ENCODE measurements at regions not wholly inside any gene's neighbourhood (a gene's known extent, or its start where the extent isn't known, plus 50 kb on each side); places are given as distances from the start of the nearest gene placed in this dataset.

DNA sequence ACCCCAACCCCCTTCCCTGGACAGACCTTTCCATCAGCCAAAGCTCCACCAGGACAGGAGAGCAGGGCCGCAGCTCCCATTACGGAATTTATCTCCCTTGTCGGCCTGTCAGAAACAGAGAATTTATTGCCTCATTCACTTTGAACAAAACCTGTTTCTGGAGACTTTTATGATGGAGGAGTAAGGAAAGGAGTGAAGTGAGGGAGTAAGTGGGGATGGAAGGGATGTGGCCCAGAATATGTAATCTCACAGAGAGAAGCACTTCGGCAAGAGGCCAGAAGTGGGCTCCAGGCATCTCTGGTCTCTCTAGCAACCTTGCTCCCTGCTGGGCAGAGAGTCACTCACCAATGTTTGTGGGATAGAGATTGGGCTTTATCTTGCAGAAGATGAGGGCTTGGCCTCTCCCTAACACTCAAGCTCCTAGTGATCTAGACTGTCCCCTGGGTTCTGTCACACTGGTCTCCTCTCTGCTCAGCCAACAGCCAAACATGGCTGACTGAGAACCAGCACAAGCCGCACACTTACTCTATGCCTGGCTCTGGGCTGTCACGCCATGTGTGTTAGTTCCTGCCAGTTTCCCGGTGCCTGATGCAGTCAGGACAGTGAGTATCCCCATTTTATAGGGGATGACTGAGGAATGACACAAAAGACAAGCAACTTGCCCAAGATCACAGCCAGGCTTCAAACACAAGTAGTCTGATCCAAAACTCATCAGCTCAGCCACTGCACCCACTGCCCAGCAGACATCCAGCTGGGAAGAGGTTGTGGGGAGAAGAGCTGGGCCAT lies 149.4 kb upstream of the ZMIZ1 start:
- FAIRE-seq, result no peak

DNA sequence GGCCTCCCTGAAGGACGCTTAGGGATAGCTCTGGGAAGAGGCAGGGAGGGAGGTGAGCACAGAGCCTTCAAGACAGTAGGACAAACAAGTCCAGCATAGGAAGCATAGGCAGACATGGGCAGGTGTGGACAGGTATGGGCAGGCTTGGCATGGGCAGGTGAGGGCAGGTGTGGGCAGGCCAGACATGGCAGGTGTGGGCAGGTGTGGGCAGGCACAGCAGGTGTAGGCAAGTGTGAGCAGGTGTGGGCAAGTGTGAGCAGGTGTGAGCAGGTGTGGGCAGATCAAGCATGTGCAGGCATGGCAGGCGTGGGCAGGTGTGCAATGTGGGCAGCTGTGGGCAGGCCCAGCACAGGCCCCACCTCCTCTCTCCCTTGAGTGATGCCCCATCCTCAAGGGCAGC lies 148.8 kb upstream of the ZMIZ1 start:
- FAIRE-seq, result no peak

- no peak for FAIRE-seq
Observed at GRCh38 chr10:78921895-78922294, 146.9 kb upstream of the ZMIZ1 start.

GRCh38 chr10:78923647-78924318 lies 145.0 kb upstream of the ZMIZ1 start:
- FAIRE-seq, result no peak

GRCh38 chr10:78924319-78925003 lies 144.3 kb upstream of the ZMIZ1 start:
- FAIRE-seq, result no peak

DNA sequence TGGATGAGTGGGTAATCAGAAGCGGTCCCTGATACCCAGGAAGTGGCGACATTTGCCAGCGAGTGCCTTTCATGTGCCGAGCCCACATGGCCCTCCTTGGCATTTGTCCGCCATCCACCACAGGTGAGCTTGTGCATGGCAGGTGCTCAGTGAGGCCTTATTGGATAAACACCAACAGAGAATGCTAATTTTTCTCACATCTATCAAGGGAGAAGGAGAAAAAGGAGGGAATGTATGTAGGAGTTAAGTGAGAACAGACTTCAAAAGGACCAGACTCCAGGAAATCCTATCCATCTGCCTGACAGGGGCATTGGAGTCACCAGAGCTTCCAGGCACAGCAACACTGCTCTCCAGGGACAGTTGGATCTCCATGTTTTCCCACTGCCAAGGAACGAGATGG lies 143.5 kb upstream of the ZMIZ1 start:
- no peak for FAIRE-seq

DNA sequence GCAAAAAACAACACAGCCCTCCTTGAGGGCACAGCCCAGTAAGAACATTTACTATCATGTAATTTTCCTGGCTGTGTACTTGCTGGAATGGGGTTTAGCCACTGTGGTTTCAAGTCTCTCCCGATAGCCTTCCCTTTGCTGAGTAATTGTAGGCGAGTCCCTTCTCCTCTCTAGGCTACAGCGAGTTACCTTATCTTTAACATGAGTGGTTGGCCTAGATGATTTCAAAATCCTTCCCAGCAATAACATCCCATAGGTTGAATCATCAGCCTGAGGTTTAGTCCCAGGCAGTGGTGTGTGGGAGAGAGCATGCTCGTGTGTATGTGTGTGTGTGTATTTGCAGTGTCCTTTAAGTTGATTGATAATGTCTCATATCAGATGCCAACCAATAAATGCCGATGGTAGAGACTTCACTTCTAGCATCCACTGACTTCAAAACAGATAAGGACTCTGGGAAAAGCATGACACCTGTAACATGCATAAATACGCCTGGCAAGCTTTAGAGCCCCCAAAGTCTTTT lies 142.9 kb upstream of the ZMIZ1 start:
- no peak for FAIRE-seq

GRCh38 chr10:78927257-78927995 lies 141.3 kb upstream of the ZMIZ1 start:
- no peak for FAIRE-seq

DNA sequence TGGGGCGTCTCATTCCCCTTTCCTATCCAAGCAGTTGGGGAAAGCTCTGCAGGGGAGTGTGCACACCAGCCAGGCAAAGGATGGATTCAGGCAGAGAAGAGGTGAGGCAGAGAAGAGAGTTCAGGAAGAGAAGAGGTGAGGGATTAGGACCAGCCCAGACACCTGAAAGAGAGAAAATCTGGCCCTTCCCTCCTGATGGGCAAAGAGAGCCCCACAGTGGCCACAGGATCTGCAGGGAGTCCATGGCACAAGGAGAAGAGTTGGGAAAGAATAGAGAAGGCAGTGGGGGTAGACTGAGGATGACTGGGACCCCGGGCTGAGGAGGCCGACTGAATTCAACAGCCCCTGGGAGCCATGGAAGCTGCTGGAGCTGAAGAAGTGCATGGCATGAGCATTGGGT lies 140.4 kb upstream of the ZMIZ1 start:
- no peak for FAIRE-seq

- FAIRE-seq, result no peak
Observed at GRCh38 chr10:78929541-78929940, 139.2 kb upstream of the ZMIZ1 start.

DNA sequence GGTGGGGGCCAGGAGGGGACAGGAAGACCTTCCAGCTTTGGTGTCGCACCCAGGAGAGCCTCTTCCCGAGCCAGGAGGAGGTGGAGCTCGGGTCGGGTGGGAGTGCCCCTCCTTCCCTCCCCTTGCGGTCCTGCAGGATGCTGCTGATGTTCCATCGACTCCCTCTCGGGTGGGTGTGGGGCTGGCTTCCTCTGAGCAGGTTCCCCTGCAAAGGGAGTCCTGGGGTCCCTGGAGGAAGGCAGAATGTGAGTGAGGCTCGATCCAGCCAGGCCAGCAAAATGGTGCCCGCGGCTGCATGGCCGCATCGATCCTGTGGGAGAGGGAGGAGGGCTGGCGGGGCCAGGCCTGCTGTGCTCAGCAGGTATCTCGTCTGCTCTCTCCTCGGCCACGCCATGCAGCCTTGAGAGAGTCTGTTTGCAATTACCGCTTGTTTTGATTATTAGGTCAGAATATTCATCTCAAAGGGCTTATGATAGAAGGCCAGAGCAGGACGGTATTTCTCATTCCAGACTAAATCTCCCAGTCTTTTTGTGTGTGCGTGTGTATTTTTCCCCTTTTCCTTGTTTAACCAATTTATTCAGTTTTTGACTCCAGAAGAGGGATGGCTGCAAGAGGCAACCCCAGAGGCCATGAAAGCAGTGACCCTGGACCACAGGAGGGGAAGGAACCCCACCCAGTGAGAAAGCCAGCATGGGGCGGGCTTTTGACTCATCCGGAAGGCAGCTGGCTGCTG lies 137.3 kb upstream of the ZMIZ1 start:
- FAIRE-seq, result no peak

GRCh38 chr10:78932054-78932386 lies 136.7 kb upstream of the ZMIZ1 start:
- no peak for FAIRE-seq

- FAIRE-seq, result no peak
Observed at GRCh38 chr10:78932861-78933260, 135.9 kb upstream of the ZMIZ1 start.

- no peak for FAIRE-seq
Observed at GRCh38 chr10:78933828-78934531, 134.8 kb upstream of the ZMIZ1 start.

DNA sequence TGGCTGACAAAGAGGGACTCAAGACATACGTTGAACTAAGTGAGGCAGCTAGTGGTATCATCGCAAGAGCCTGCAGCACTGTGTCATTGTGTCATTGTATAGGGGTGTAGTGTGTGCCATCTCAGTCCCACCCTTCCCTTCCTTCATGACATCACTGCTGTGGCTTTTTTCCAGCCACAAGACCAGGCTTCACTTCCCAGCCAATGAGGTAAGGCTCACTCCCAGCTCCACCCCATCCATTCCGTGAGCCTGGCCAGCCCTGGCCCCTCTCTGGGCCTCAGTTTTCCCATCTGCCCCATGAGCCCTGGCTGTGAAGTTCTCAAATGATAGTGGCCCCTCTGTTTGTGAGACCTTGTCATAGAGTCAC lies 134.3 kb upstream of the ZMIZ1 start:
- no peak for FAIRE-seq

- no peak for FAIRE-seq
Observed at GRCh38 chr10:78934994-78935602, 133.7 kb upstream of the ZMIZ1 start.

DNA sequence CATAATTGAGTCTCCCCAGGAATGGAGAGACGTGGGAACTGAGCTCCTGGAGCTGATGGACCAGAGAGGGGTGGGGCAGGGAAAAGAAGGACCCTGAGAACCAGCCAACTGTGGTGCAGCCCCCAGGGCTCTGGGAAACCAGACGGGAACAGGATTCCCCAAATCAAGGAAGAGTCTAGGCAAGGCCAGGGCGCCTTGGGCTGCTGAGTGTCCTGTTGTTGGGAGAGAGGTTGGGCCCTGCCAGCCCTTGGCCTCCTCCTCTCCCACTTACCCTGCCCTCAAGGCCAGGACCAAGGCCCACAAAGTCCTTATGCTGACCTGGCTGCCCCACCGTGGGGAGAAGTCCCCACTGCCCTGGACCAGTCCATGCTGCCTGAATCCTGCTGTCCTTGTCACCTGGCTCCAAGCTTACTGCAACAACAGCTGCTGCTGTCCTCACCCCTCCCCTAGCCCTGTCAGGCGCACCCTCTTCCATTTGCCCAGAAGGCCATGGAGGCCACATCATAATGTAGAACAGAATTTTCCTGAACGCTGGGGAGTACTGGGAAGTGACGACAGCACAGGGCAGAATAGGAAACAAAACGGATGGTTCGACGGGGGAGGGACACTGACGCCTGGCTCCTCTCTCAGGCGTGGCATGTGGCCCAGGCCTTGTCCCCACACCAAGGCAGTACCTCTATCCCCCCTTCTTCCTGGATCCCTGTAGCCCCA lies 132.9 kb upstream of the ZMIZ1 start:
- FAIRE-seq, result no peak

DNA sequence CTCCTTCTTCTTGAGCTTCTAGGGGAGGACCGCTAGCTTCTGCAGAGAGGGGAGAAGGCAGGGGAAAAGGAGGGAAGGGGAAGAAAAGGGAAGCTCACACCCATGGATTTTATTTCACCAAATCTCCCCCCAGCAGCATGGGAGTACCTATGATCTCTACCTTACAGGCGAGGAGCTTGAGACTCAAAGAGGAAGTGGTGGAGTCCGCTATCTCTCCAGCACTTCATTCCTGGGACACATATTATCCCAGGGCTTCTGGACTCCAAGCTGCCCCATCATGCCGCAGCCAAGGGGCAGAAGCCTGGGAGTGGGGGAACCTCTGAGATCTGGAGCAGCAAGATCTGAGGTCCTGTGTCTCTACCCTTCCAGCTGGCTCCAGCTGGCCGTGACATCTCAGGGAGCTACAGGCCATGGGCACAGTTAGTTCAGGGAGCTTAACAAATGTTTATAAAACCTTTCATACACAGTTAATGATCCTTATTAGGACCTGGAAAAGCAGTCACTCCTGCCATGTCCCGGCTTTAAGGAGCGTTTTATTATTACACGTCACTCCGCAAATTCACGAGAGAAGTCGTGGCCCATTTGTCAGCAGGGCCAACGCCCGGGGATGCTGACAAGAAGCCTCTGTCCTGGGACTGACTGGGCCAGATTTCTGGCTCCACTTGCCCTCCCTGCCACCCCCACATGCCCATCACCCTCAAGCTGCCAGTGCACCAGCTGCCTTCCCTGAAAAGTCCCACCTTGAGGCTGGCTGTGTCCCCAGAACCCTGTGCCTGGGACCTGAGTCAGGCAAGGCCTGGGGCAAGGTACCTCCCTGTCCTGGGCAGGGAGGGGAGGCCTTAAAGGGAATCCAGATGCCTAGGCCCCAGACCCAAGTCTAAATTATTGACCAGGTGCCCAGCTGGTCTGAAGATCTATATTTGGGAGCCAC lies 132.1 kb upstream of the ZMIZ1 start:
- FAIRE-seq, result no peak

DNA sequence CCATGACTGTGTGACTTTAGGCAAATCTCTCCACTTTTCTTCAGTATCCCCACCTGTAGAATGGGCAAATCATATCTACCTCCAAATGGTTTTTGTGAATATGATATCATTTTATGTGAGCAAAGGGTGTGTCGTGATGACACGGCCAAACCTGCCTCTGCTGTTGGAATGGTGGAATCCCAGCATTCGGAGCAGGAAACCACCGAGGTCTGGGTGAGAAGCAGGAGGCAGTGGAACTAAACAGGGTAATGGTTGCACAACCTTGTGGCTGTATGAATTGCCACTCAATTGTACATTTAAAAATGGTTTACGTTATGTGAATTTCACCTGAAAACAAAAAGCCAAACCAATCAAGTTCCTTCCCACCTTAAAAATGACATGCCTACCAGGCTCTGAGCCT lies 131.4 kb upstream of the ZMIZ1 start:
- no peak for FAIRE-seq
